ENCODE measurements at regions not wholly inside any gene's neighbourhood (a gene's known extent, or its start where the extent isn't known, plus 50 kb on each side); places are given as distances from the start of the nearest gene placed in this dataset.

- Histone ChIP-seq H3K27me3 (no peaks in the 10 kb centered on the region), H3K9me3 (peaks cover 0 to under 1% (median 0%) of the 10 kb centered on the region in 4 donors), H3K27ac (no peak overlapping the region), H3K4me3 (no peak overlapping the region), H3K4me1 (no peaks in the 10 kb centered on the region), H3K36me3 (no peaks in the 10 kb centered on the region)
- no peak for DNase-seq
- TF ChIP-seq CTCF (IDR thresholded peaks at IDR 0.05) = no peak
- no peak for TF ChIP-seq EP300 (IDR thresholded peaks at IDR 0.05)
- TF ChIP-seq POLR2A (IDR thresholded peaks at IDR 0.05) = no peak
- TF ChIP-seq POLR2AphosphoS5 (IDR thresholded peaks at IDR 0.05) = no peak
- 80 to 84% methylated on average over 2 of the region's 2 CpGs for WGBS, 2 donors
- intact Hi-C loops (cut with DNase I) = no loop called here
Measured at GRCh38 chr18:73636355-73636754, 511.3 kb downstream of the FBXO15 start.

GRCh38 chr18:73626859-73627258, 520.8 kb downstream of the FBXO15 start:
- TF ChIP-seq CTCF (IDR thresholded peaks at IDR 0.05) = no peak
- no peaks in the 10 kb centered on the region for H3K36me3 ChIP-seq
- 56 to 64% methylated on average over 2 of the region's 2 CpGs for WGBS, 2 donors
- no peak overlapping the region for H3K4me3 ChIP-seq
- intact Hi-C loops (cut with DNase I) = no loop called here
- H3K27ac ChIP-seq = no peak overlapping the region
- peaks cover 0 to 2% (median 0%) of the 10 kb centered on the region in 4 donors for H3K9me3 ChIP-seq
- DNase-seq = no peak
- no peaks in the 10 kb centered on the region for H3K27me3 ChIP-seq
- H3K4me1 ChIP-seq = no peaks in the 10 kb centered on the region

DNA sequence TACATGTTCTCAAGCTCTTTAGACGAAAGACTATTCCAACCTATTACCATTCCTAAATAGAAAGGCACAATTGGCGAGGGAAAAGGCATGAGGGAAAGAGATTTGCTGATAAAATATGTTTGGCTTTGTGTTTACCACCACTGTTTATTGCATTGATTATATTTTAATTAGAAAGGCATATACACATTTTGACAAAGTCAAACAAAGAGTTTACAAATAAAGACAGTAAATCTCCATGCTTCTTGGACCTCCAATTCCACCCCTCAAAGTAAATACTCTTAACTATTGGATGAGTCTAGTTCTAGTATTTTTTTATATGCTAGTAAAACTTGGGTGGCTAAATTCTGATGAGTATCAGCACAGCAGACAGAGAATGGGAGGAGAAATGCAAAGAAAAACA, 521.4 kb downstream of the FBXO15 start:
- no peak for DNase-seq
- intact Hi-C loops (cut with DNase I) = no loop called here
- H3K36me3 ChIP-seq = no peaks in the 10 kb centered on the region
- no peak overlapping the region for H3K27ac ChIP-seq
- WGBS, 2 donors = 45 to 64% methylated on average over 2 of the region's 2 CpGs
- peaks cover 0 to under 1% (median 0%) of the 10 kb centered on the region in 4 donors for H3K9me3 ChIP-seq
- no peak overlapping the region for H3K4me3 ChIP-seq
- H3K4me1 ChIP-seq = no peaks in the 10 kb centered on the region
- TF ChIP-seq CTCF (IDR thresholded peaks at IDR 0.05) (no peak), EP300 (IDR thresholded peaks at IDR 0.05) (no peak), POLR2AphosphoS5 (IDR thresholded peaks at IDR 0.05) (no peak), POLR2A (IDR thresholded peaks at IDR 0.05) (no peak)
- no peaks in the 10 kb centered on the region for H3K27me3 ChIP-seq

DNA sequence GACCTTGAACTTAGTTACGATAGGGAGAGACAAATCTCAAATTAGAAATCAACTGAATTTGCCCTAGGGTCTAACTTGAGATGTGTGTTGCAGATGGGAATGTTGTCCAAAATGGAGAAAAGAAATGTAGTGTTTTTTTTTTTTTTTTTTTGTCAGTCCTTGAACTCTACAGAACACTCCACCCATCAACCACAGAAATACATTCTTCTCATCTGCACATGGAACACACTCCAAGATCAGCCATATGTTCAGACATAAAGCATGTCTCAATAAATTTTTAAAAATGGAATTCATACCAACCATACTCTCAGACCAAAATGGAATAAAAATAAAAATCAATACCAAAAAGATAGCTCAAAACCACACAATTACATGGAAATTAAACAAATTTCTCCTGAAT, 526.5 kb downstream of the FBXO15 start:
- no peaks in the 10 kb centered on the region for H3K4me1 ChIP-seq
- no peaks in the 10 kb centered on the region for H3K27me3 ChIP-seq
- no peaks in the 10 kb centered on the region for H3K36me3 ChIP-seq
- intact Hi-C loops (cut with DNase I) = no loop called here
- H3K9me3 ChIP-seq = no peaks in the 10 kb centered on the region
- DNase-seq = no peak
- no peak overlapping the region for H3K27ac ChIP-seq
- WGBS, 2 donors = 84% methylated on average over 1 of the region's 1 CpG
- no peak overlapping the region for H3K4me3 ChIP-seq
- TF ChIP-seq POLR2AphosphoS5 (IDR thresholded peaks at IDR 0.05) = no peak
- TF ChIP-seq CTCF (IDR thresholded peaks at IDR 0.05) = no peak
- TF ChIP-seq EP300 (IDR thresholded peaks at IDR 0.05) = no peak
- TF ChIP-seq POLR2A (IDR thresholded peaks at IDR 0.05) = no peak

GRCh38 chr18:73617981-73618380, 529.7 kb downstream of the FBXO15 start:
- no peaks in the 10 kb centered on the region for H3K27me3 ChIP-seq
- H3K27ac ChIP-seq = no peak overlapping the region
- TF ChIP-seq POLR2AphosphoS5 (IDR thresholded peaks at IDR 0.05) (no peak), CTCF (IDR thresholded peaks at IDR 0.05) (no peak), EP300 (IDR thresholded peaks at IDR 0.05) (no peak), POLR2A (IDR thresholded peaks at IDR 0.05) (no peak)
- intact Hi-C loops (cut with DNase I) = no loop called here
- no peaks in the 10 kb centered on the region for H3K9me3 ChIP-seq
- DNase-seq = no peak
- H3K4me3 ChIP-seq = no peak overlapping the region
- no peaks in the 10 kb centered on the region for H3K4me1 ChIP-seq
- no peaks in the 10 kb centered on the region for H3K36me3 ChIP-seq
